Aorta (tissue), 5 donors: ENCODE measurements at regions not wholly inside any gene's neighbourhood (a gene's known extent, or its start where the extent isn't known, plus 50 kb on each side); places are given as distances from the start of the nearest gene placed in this dataset.

Experiments used
- ATAC-seq: fragments of 200-7000 bp; cut with Tn5 transposase; one replicate; pipeline ENCODE4 v1.9.1; 2022; ENCODE audit warnings: moderate library complexity; ENCODE audit not compliant: low FRiP score
- DNase-seq, 2 donors: peaks; one replicate each; pipeline ENCODE4 v3.0.0-alpha.2; 2020
- H3K27ac ChIP-seq, 2 donors: one replicate each; pipeline ENCODE4 v1.5.1; 2013; ENCODE audit warnings: low read length in 2 of 2, mild to moderate bottlenecking in 2 of 2, moderate library complexity in 2 of 2, control low read depth in 1 of 2, inconsistent platforms in 1 of 2, low read depth in 1 of 2
- H3K27me3 ChIP-seq, 2 donors: one replicate each; pipeline ENCODE4 v1.6.1; 2013; ENCODE audit warnings: control low read depth in 1 of 2, low read length in 1 of 2, mild to moderate bottlenecking in 1 of 2, moderate library complexity in 1 of 2; ENCODE audit not compliant: insufficient read depth in 2 of 2, control insufficient read depth in 1 of 2
- H3K36me3 ChIP-seq, 2 donors: one replicate each; pipeline ENCODE4 v1.6.1; 2013; ENCODE audit warnings: control low read depth in 1 of 2, low read length in 1 of 2, mild to moderate bottlenecking in 1 of 2; ENCODE audit not compliant: insufficient read depth in 2 of 2, control insufficient read depth in 1 of 2
- H3K4me1 ChIP-seq, 2 donors: one replicate each; pipeline ENCODE4 v1.6.1; 2013; ENCODE audit warnings: low read length in 2 of 2, control low read depth in 1 of 2, mild to moderate bottlenecking in 1 of 2, moderate library complexity in 1 of 2; ENCODE audit not compliant: insufficient read depth in 2 of 2, control insufficient read depth in 1 of 2
- H3K4me3 ChIP-seq, 2 donors: one replicate each; pipeline ENCODE4 v1.5.1; 2013; ENCODE audit warnings: low read length in 2 of 2, control low read depth in 1 of 2, mild to moderate bottlenecking in 1 of 2
- H3K9me3 ChIP-seq: one replicate; pipeline ENCODE4 v1.6.1; 2013; ENCODE audit warnings: mild to moderate bottlenecking, low read length; ENCODE audit not compliant: control insufficient read depth
- WGBS, 2 donors: extraction: QIAGEN DNeasy Blood & Tissue Kit; methylation state at CpG; one replicate each; pipeline ENCODE4 v1.1.7; 2013; 5-methylcytosine and 5-hydroxymethylcytosine counted together
- intact Hi-C, 2 donors: fragments of 100-400 bp; cut with DNase I; formaldehyde crosslinking; loops; one replicate each; pipeline versions ENCODE4 v1.14.2 to v1.15.0; 2022
- donor health status: healthy with polysubstance abuse.
- donor health status: Bipolar disorder and iron deficiency.
- donor health status: DM: no; HTN: no; CAD: no.
- donor health status: DM: no; HTN: no; CAD: no.
- donor health status: DM: yes; HTN: yes; CAD: no.

DNA sequence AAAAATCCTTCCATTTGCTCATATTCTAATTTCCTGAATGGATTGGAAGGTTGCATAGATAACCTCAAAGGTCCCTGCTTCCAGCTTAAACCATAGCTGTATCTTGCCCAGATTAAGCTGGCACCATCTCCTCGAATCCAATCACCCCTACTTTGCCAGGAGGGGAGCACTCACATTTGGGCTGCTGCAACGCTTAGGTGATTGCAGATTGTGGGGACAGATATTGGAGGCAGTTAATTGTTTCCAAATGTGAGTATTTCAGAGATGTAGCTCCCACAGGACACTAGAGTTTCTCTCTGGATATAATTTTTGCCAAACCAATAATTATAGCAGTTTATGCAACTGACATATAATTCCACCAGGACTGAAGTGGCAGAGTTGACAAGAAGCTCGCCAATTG lies 53.5 kb upstream of the ACSL1 start:
- DNase-seq: no peak
- intact Hi-C loops: no loop called here

DNA sequence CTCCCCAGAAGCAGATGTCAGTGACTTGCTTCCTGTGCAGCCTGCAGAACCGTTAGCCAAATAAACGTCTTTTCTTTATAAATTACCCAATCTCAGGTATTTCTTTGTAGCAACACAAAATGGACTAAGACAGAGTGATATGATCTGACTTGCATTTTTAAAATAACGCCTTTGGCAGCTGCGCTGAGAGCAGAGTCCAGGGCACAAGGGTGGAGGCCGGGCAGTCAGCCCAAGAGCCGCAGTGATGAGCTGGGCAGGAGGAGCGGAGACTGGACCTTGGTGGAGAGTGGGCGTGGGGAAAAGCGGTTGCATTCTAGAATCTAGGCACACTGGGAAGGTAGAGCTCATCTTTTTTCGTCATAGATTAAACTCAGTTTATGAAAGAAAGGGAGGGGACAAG lies 56.5 kb upstream of the ACSL1 start:
- no peaks in the 10 kb centered on the region for H3K27me3 ChIP-seq
- ATAC-seq (no peak), DNase-seq (no peak)
- intact Hi-C loops: no loop called here
- H3K4me1 ChIP-seq: no peaks in the 10 kb centered on the region
- no peaks in the 10 kb centered on the region for H3K36me3 ChIP-seq
- no peak overlapping the region for H3K27ac ChIP-seq
- H3K4me3 ChIP-seq: no peak overlapping the region
- no peaks in the 10 kb centered on the region for H3K9me3 ChIP-seq
- WGBS, 2 donors: 90 to 91% methylated on average over 10 of the region's 10 CpGs

More for the DNA sequence above, 53.5 kb upstream of the ACSL1 start:
- no peak overlapping the region for H3K27ac ChIP-seq
- no peaks in the 10 kb centered on the region for H3K9me3 ChIP-seq
- H3K4me3 ChIP-seq: no peak overlapping the region
- 88 to 92% methylated on average over 3 of the region's 3 CpGs for WGBS, 2 donors
- ATAC-seq: no peak
- no peaks in the 10 kb centered on the region for H3K27me3 ChIP-seq
- H3K36me3 ChIP-seq: no peaks in the 10 kb centered on the region
- H3K4me1 ChIP-seq: no peaks in the 10 kb centered on the region

DNA sequence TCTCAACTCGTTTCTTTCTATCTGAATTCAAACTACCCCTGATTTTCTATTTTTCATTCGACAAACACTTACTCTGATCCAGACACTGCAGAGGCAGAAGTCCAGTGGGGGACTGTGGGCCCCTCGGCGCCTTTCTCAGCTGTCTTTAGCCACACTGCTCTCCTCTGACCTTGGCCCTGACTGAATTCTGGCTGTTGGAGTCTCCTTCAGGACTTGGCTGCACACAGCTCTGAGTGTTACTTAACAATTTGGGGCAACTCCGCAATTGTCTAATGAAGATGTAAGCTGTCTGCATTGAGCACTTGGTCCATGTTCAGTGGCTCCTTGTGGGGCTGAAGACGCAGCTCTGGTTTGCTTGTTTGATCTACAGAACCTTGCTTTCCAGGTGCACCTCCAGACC lies 57.3 kb upstream of the ACSL1 start:
- Histone ChIP-seq H3K27ac (no peak overlapping the region), H3K4me3 (no peak overlapping the region), H3K9me3 (no peaks in the 10 kb centered on the region), H3K4me1 (no peaks in the 10 kb centered on the region), H3K27me3 (no peaks in the 10 kb centered on the region), H3K36me3 (no peaks in the 10 kb centered on the region)
- DNase-seq: no peak
- intact Hi-C loops: no loop called here
- 89 to 91% methylated on average over 6 of the region's 6 CpGs for WGBS, 2 donors
- no peak for ATAC-seq

DNA sequence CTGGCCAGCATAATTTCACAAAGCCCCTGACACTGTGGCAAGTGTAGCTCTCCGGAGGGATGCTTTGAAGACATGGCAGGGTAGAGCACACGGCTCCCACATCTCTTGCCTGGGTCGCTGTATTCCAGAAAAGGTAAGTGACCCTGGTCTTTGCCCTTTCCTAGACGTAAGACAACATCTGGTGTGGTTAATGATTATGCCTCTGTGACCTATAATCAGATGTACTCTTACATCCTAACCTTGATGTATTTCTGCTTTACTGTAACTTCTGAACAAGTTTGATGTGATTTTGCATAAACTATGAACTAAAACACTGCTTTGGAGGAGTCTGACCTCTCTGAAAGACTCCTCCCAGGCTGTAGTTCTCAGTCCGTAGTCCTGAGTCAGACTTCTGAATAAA lies 59.1 kb upstream of the ACSL1 start:
- H3K4me1 ChIP-seq: no peaks in the 10 kb centered on the region
- 67 to 69% methylated on average over 5 of the region's 5 CpGs for WGBS, 2 donors
- ATAC-seq (no peak), DNase-seq (no peak)
- H3K9me3 ChIP-seq: no peaks in the 10 kb centered on the region
- no peaks in the 10 kb centered on the region for H3K27me3 ChIP-seq
- no peak overlapping the region for H3K27ac ChIP-seq
- intact Hi-C loops: no loop called here
- no peak overlapping the region for H3K4me3 ChIP-seq
- H3K36me3 ChIP-seq: no peaks in the 10 kb centered on the region

DNA sequence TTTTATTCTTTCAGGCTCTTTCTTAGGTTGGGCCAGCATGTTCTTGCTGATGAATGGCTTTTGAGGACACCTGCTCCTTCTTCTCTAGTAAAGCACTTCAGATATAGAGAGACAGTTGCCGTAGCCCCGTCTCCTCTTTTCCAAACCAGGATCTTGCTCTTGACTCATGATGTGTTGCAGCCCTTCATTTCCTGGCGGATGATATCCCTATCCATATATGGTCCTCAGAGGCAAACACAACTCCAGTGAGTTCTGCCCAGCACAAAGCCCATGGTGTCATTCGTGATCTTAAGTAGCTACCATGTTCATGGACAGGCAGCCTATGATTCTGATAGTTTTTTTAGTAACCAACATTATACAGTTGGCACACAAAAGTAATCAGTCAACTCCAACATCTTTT lies 59.8 kb upstream of the ACSL1 start:
- intact Hi-C loops: no loop called here
- ATAC-seq (no peak), DNase-seq (no peak)
- no peaks in the 10 kb centered on the region for H3K4me1 ChIP-seq
- no peak overlapping the region for H3K4me3 ChIP-seq
- WGBS, 2 donors: 94 to 99% methylated on average over 4 of the region's 4 CpGs
- no peak overlapping the region for H3K27ac ChIP-seq
- H3K27me3 ChIP-seq: no peaks in the 10 kb centered on the region
- H3K36me3 ChIP-seq: no peaks in the 10 kb centered on the region
- H3K9me3 ChIP-seq: no peaks in the 10 kb centered on the region

DNA sequence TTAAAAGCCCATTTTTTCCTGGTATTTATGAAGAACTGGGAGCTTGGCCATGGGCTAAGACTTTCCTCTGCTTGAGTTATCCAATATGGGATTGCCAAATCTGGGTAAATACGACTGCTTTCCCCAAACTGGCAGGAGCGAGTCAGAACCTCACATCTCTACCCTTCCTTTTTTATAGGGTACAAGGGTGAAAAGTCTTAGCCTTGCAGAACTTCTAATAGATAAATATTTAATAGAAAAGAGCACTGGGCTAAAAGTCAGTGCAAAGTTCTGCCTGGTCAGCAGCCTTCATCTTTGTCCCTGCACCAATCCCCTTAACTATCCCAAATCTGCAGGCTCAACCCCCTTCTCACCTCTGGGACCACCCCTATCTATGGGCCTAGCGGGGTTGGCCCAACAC lies 61.6 kb upstream of the ACSL1 start:
- 90 to 91% methylated on average over 3 of the region's 3 CpGs for WGBS, 2 donors
- H3K9me3 ChIP-seq: no peaks in the 10 kb centered on the region
- H3K36me3 ChIP-seq: no peaks in the 10 kb centered on the region
- DNase-seq (no peak), ATAC-seq (no peak)
- H3K4me3 ChIP-seq: no peak overlapping the region
- no peak overlapping the region for H3K27ac ChIP-seq
- H3K27me3 ChIP-seq: no peaks in the 10 kb centered on the region
- H3K4me1 ChIP-seq: no peaks in the 10 kb centered on the region
- intact Hi-C loops: no loop called here

DNA sequence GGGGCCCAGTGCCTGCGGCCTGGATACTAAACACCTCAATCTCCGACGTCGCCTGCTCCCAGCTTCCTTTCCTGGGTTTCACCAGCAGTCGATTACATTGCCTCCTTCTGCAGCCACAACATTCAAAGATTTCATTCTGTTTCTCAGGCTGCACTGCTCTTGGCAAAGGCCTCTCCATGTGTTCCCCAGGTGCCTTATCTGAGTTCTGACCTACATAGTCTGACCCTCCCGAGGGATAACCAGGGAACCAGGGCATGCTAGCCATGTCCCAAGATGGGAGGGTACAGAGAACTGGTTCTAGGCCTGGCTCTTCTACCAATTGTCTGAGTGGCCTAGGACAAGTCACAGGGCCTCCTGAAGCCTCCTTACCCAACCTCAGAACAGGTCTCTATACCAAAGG lies 62.2 kb upstream of the ACSL1 start:
- Histone ChIP-seq H3K4me1 (no peaks in the 10 kb centered on the region), H3K36me3 (no peaks in the 10 kb centered on the region), H3K27me3 (no peaks in the 10 kb centered on the region), H3K9me3 (no peaks in the 10 kb centered on the region), H3K4me3 (no peak overlapping the region), H3K27ac (no peak overlapping the region)
- ATAC-seq (no peak), DNase-seq (no peak)
- intact Hi-C loops: no loop called here
- 32 to 59% methylated on average over 6 of the region's 6 CpGs for whole genome bisulfite sequencing, 2 donors

DNA sequence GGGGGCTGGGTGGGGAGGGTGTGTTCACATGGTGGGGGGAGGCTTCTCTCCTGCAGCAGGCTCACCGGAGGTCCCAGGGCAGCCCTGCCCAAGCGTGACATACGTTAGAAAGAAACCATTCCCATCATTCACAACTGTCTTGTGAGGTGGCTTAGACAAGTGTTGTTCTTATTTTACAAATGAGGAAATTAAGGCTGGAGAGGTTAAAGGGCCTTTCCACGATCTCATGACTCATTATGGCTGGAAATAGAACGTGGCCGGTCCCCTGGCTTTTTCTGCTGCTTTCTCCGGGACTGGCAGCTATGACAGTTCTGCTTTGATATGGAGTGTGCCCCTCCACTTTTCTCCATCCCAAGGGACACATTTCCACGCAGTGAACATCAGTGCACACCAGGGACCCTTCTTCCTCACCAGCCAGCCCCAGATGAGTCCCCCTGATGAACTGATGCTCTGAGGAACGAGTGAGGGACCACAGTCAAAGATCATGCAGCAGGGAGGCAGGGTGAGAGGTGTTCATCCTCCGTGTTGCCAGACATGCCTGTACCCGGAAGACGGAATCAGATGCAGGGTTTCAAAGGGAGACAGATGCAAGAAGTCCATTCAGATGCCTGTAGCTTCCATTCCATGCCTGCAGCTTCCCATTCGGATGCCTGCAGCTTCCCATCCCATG lies 64.0 kb upstream of the ACSL1 start:
- Histone ChIP-seq H3K4me3 (no peak overlapping the region), H3K27ac (no peak overlapping the region), H3K4me1 (no peaks in the 10 kb centered on the region), H3K27me3 (no peaks in the 10 kb centered on the region), H3K36me3 (no peaks in the 10 kb centered on the region), H3K9me3 (no peaks in the 10 kb centered on the region)
- intact Hi-C loops: no loop called here
- ATAC-seq: no peak
- WGBS, 2 donors: 46% methylated on average over 13 of the region's 13 CpGs
- no peak for DNase-seq

DNA sequence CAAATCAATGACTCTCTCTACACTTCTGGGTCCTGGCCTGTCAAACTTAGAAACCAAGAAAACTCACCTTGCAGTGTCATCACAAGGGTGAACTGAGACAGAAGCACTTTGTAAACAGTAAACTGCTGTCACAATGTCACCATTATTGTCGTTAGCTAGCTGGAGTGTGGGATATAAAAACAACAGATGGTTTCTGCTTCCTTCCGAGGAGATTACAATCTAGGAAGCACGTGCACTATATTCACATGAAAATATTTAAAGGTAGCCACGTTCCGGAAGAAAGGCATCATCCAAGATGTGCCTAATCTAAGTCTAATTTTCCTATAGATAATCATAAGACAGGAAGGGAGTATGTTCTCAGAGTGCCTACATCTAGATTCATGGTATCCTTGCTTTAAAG lies 64.7 kb upstream of the ACSL1 start:
- WGBS, 2 donors: 88 to 93% methylated on average over 5 of the region's 5 CpGs
- no peak overlapping the region for H3K27ac ChIP-seq
- no peaks in the 10 kb centered on the region for H3K4me1 ChIP-seq
- ATAC-seq (no peak), DNase-seq (no peak)
- H3K4me3 ChIP-seq: no peak overlapping the region
- H3K27me3 ChIP-seq: no peaks in the 10 kb centered on the region
- H3K9me3 ChIP-seq: no peaks in the 10 kb centered on the region
- H3K36me3 ChIP-seq: no peaks in the 10 kb centered on the region
- intact Hi-C loops: no loop called here
